ENCODE measurements at regions not wholly inside any gene's neighbourhood (a gene's known extent, or its start where the extent isn't known, plus 50 kb on each side); places are given as distances from the start of the nearest gene placed in this dataset.

DNA sequence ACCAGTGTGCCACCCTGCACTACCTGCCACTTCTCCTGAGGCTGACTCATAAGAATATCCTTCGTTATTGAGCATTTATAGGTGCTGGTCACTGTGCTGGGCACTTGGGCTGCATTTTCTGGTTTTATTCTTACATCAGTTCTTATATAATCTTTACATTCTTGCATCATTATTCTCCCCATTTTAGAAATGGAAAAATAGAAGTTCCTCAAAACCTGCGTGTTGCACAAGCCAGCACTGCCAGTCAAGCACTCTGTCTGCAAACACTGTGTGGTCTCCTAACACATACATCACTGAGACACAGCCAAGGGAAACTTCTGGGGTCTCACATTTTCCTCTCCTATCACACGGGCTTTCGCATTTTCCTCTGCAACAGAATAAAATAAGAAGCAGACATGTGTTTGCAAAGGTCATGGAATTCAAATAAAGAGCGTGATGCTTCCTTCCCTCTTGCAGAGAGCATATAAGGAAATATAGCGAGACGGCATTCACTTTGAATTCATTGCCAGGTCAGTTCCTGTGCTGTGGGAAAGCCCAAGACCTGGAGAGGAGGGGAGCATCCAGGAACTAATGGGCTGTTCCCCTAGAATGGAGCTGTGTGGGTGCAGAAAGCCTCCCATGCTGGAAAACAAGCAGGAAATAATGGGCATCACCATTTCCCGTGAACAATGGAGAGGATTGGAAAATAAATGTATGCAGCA is 73.9 kb upstream of the SEZ6L start:
- H3K27me3 ChIP-seq: peaks cover 0 to 28% (median 0%) of the 10 kb centered on the region in 3 donors
- DNase-seq: no peak
- no peaks in the 10 kb centered on the region for H3K36me3 ChIP-seq
- 64 to 77% (median 72%) methylated on average over 8 of the region's 8 CpGs for WGBS, 5 donors
- intact Hi-C loops (cut with DNase I; ENCODE audit: low total_unique reads): no loop called here
- H3K4me3 ChIP-seq: no peak overlapping the region
- peaks cover 0 to 13% (median 4%) of the 10 kb centered on the region in 4 donors for H3K9me3 ChIP-seq
- no peak for TF ChIP-seq POLR2AphosphoS5 (IDR thresholded peaks at IDR 0.05)
- H3K27ac ChIP-seq: no peak overlapping the region
- H3K4me1 ChIP-seq: no peaks in the 10 kb centered on the region

DNA sequence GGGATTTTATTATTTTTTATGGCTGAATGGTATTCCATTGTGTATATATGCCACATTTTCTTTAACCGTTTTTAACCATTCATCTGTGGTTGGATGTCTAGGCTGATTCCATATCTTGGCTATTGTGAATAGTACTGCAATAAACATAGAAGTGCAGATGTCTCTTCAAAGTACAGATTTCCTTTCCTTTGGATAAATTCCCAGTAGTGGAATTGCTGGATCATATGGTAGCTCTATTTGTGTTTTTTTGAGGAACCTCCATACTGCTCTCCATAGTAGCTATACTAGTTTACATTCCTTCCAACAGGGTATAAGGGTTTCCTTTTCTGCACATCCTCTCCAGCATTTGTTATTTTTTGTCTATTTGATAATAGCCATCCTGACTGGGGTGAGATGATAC is 71.9 kb upstream of the SEZ6L start:
- intact Hi-C loops (cut with DNase I; ENCODE audit: low total_unique reads): no loop called here
- TF ChIP-seq POLR2A (IDR thresholded peaks at IDR 0.05) (no peak), POLR2AphosphoS5 (IDR thresholded peaks at IDR 0.05) (no peak), EP300 (IDR thresholded peaks at IDR 0.05) (no peak)
- TF ChIP-seq, protein P1, sequence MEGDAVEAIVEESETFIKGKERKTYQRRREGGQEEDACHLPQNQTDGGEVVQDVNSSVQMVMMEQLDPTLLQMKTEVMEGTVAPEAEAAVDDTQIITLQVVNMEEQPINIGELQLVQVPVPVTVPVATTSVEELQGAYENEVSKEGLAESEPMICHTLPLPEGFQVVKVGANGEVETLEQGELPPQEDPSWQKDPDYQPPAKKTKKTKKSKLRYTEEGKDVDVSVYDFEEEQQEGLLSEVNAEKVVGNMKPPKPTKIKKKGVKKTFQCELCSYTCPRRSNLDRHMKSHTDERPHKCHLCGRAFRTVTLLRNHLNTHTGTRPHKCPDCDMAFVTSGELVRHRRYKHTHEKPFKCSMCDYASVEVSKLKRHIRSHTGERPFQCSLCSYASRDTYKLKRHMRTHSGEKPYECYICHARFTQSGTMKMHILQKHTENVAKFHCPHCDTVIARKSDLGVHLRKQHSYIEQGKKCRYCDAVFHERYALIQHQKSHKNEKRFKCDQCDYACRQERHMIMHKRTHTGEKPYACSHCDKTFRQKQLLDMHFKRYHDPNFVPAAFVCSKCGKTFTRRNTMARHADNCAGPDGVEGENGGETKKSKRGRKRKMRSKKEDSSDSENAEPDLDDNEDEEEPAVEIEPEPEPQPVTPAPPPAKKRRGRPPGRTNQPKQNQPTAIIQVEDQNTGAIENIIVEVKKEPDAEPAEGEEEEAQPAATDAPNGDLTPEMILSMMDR (IDR thresholded peaks at IDR 0.05): no peak
- Histone ChIP-seq H3K27me3 (peaks cover 0 to 41% (median 0%) of the 10 kb centered on the region in 3 donors), H3K4me1 (no peaks in the 10 kb centered on the region), H3K9me3 (peaks cover 0 to 13% (median 4%) of the 10 kb centered on the region in 4 donors), H3K36me3 (no peaks in the 10 kb centered on the region), H3K27ac (no peak overlapping the region), H3K4me3 (no peak overlapping the region)
- WGBS, 5 donors: 73 to 91% (median 83%) methylated on average over 1 of the region's 1 CpG
- no peak for DNase-seq

DNA sequence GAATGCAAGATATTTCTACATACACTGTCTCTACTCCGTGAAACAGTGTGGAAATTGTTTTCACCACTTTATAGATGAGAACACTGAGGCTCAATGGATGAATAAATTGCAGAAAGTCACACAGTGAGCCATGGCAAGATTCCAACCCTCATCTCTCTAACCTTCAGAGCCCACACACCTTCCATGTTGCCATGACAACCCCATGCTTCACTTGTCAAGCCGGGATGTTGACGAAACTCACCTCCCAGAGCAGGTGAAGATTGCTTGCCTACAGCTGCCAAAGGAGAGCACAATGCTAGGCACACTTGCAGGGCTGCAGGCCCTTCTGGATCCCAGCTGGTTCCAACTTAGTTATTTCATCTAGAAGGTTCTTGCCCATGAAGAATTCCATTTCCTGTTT is 71.4 kb upstream of the SEZ6L start:
- H3K4me3 ChIP-seq: no peak overlapping the region
- peaks cover 0 to 13% (median 4%) of the 10 kb centered on the region in 4 donors for H3K9me3 ChIP-seq
- no peak overlapping the region for H3K27ac ChIP-seq
- no peak for TF ChIP-seq POLR2A (IDR thresholded peaks at IDR 0.05)
- no peak for TF ChIP-seq POLR2AphosphoS5 (IDR thresholded peaks at IDR 0.05)
- no peak for TF ChIP-seq EP300 (IDR thresholded peaks at IDR 0.05)
- TF ChIP-seq, protein P1 (IDR thresholded peaks at IDR 0.05): no peak
- DNase-seq: no peak
- 64 to 79% (median 71%) methylated on average over 3 of the region's 3 CpGs for WGBS, 5 donors
- no peaks in the 10 kb centered on the region for H3K36me3 ChIP-seq
- H3K4me1 ChIP-seq: no peaks in the 10 kb centered on the region
- intact Hi-C loops (cut with DNase I; ENCODE audit: low total_unique reads): no loop called here
- peaks cover 0 to 40% (median 0%) of the 10 kb centered on the region in 3 donors for H3K27me3 ChIP-seq

DNA sequence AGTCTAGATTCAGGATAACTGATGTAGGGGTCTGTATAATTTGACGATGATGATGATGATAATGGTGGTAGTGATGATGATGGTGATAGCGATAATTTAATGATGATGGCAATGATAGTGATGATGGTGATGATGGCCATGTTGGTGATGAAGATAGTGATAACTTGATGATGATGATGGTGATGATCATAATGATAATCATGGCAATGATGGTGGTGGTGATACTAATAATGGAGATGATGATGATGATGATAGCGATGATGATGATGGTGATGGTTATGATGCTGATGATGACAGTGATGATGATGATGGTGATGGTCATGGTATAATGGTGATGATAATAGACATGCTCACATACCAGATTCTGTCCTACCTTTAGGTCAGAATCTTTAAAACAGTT is 66.2 kb upstream of the SEZ6L start:
- no peak for DNase-seq
- Histone ChIP-seq H3K27ac (no peak overlapping the region), H3K4me3 (no peak overlapping the region), H3K36me3 (no peaks in the 10 kb centered on the region), H3K4me1 (no peaks in the 10 kb centered on the region), H3K9me3 (peaks cover 0 to 1% (median 0%) of the 10 kb centered on the region in 4 donors), H3K27me3 (peaks cover 0 to 42% (median 0%) of the 10 kb centered on the region in 3 donors)
- TF ChIP-seq POLR2A (IDR thresholded peaks at IDR 0.05) (no peak), POLR2AphosphoS5 (IDR thresholded peaks at IDR 0.05) (no peak), EP300 (IDR thresholded peaks at IDR 0.05) (no peak)
- TF ChIP-seq, protein P1 (IDR thresholded peaks at IDR 0.05): no peak
- WGBS, 5 donors: 78 to 93% (median 89%) methylated on average over 3 of the region's 3 CpGs
- intact Hi-C loops (cut with DNase I; ENCODE audit: low total_unique reads): no loop called here

DNA sequence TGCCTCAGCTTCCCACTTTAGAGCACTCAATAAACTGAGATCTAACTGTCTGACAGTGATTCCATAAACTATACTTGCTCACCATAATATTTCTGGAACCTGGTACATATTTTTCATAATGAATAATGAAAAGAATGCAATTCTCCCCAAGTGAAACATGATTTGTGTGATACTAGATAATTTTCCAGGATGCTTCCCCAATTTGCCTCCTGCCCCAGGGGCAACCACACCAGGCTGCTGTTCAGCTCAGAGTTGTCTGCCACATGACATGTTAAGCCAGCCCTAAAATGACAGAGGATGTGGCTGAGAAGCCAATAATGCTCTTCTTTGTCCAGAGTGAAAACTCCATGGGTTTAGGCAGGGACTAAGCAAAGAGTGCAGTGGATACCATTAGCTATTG is 62.9 kb upstream of the SEZ6L start:
- no peak for TF ChIP-seq POLR2A (IDR thresholded peaks at IDR 0.05)
- TF ChIP-seq POLR2AphosphoS5 (IDR thresholded peaks at IDR 0.05): no peak
- TF ChIP-seq EP300 (IDR thresholded peaks at IDR 0.05): no peak
- TF ChIP-seq, protein P1 (IDR thresholded peaks at IDR 0.05): no peak
- no peak for DNase-seq
- intact Hi-C loops (cut with DNase I; ENCODE audit: low total_unique reads): no loop called here
- Histone ChIP-seq H3K36me3 (no peaks in the 10 kb centered on the region), H3K4me1 (no peaks in the 10 kb centered on the region), H3K9me3 (peaks cover 0 to 11% (median 9%) of the 10 kb centered on the region in 4 donors), H3K4me3 (no peak overlapping the region), H3K27me3 (peaks cover 0 to 42% (median 0%) of the 10 kb centered on the region in 3 donors), H3K27ac (no peak overlapping the region)
